PFSK-1 (cell line): ENCODE measurements at regions not wholly inside any gene's neighbourhood (a gene's known extent, or its start where the extent isn't known, plus 50 kb on each side); places are given as distances from the start of the nearest gene placed in this dataset.

Experiments
- FOXP2 ChIP-seq: optimal IDR thresholded peaks from 2 replicates; pipeline ENCODE3; 2011; ENCODE audit warnings: borderline replicate concordance, control low read depth, inconsistent platforms; ENCODE audit not compliant: insufficient read depth; ENCODE audit errors: extremely low read length, extremely low read depth
- POLR2AphosphoS5 ChIP-seq: IDR thresholded peaks from 2 replicates; pipeline ENCODE4 v1.6.1; 2012; ENCODE audit warnings: low read depth, mild to moderate bottlenecking, control low read depth, low read length, moderate library complexity
- TAF1 ChIP-seq: IDR thresholded peaks from 2 replicates; pipeline ENCODE4 v1.6.1; 2012; ENCODE audit warnings: low read length, control low read depth, borderline replicate concordance; ENCODE audit not compliant: insufficient read depth

GRCh38 chr3:169022457-169022856 is 641.1 kb downstream of the MECOM start:
- TF ChIP-seq FOXP2 (no peak), POLR2AphosphoS5 (no peak), TAF1 (no peak)
